H9 (cell line): ENCODE measurements at regions not wholly inside any gene's neighbourhood (a gene's known extent, or its start where the extent isn't known, plus 50 kb on each side); places are given as distances from the start of the nearest gene placed in this dataset.

Experiments
- DNase-seq: peaks from one replicate; pipeline ENCODE4 v3.0.0-alpha.2; 2017
- H2AFZ ChIP-seq: one replicate; pipeline ENCODE4 v1.6.1; 2013; ENCODE audit warnings: mild to moderate bottlenecking, low read length, control low read depth, moderate library complexity
- H2AK5ac ChIP-seq: 2 replicates; pipeline ENCODE4 v1.6.1; 2013; ENCODE audit warnings: low read length, control low read depth, mixed read lengths; ENCODE audit not compliant: insufficient read length
- H2BK120ac ChIP-seq: one replicate; pipeline ENCODE4 v1.6.1; 2013; ENCODE audit warnings: low read depth, mild to moderate bottlenecking, low read length, control low read depth, inconsistent platforms; ENCODE audit not compliant: poor library complexity, severe bottlenecking
- H2BK12ac ChIP-seq: 2 replicates; pipeline ENCODE4 v1.6.1; 2013; ENCODE audit warnings: low read length, control low read depth, mixed read lengths, low read depth; ENCODE audit not compliant: insufficient read length
- H2BK15ac ChIP-seq: 2 replicates; pipeline ENCODE4 v1.6.1; 2013; ENCODE audit warnings: low read depth, low read length, control low read depth
- H2BK20ac ChIP-seq: one replicate; pipeline ENCODE4 v1.6.1; 2013; ENCODE audit warnings: low read depth, mild to moderate bottlenecking, low read length, control low read depth, inconsistent platforms; ENCODE audit not compliant: poor library complexity, severe bottlenecking
- H2BK5ac ChIP-seq: 2 replicates; pipeline ENCODE4 v1.6.1; 2013; ENCODE audit warnings: low read length, control low read depth, mixed read lengths; ENCODE audit not compliant: insufficient read length
- H3K14ac ChIP-seq: 2 replicates; pipeline ENCODE4 v1.6.1; 2013; ENCODE audit warnings: low read length, control low read depth; ENCODE audit not compliant: insufficient read depth
- H3K18ac ChIP-seq: 2 replicates; pipeline ENCODE4 v1.6.1; 2013; ENCODE audit warnings: low read depth, mild to moderate bottlenecking, mixed read lengths, low read length, control low read depth; ENCODE audit not compliant: insufficient read length
- H3K23ac ChIP-seq: 2 replicates; pipeline ENCODE4 v1.6.1; 2013; ENCODE audit warnings: low read length, control low read depth, mixed read lengths, low read depth; ENCODE audit not compliant: insufficient read length
- H3K23me2 ChIP-seq: 2 replicates; pipeline ENCODE4 v1.6.1; 2013; ENCODE audit warnings: low read depth, mild to moderate bottlenecking, mixed read lengths, low read length, control low read depth; ENCODE audit not compliant: insufficient read length, poor library complexity, severe bottlenecking
- H3K27ac ChIP-seq: 2 replicates; pipeline ENCODE4 v1.5.1; 2013; ENCODE audit warnings: low read length, control low read depth, mixed read lengths, low read depth; ENCODE audit not compliant: insufficient read length
- H3K27me3 ChIP-seq: 2 replicates; pipeline ENCODE4 v1.6.1; 2013; ENCODE audit warnings: low read length, control low read depth, inconsistent platforms; ENCODE audit not compliant: insufficient read depth
- H3K4ac ChIP-seq: 2 replicates; pipeline ENCODE4 v1.6.1; 2013; ENCODE audit warnings: low read depth, mild to moderate bottlenecking, control low read depth, inconsistent platforms, low read length, moderate library complexity
- H3K4me1 ChIP-seq: 2 replicates; pipeline ENCODE4 v1.6.1; 2013; ENCODE audit warnings: low read length, control low read depth, inconsistent platforms; ENCODE audit not compliant: insufficient read depth
- H3K4me2 ChIP-seq: 2 replicates; pipeline ENCODE4 v1.6.1; 2013; ENCODE audit warnings: low read length, control low read depth, mixed read lengths; ENCODE audit not compliant: insufficient read length, insufficient read depth
- H3K56ac ChIP-seq: 2 replicates; pipeline ENCODE4 v1.6.1; 2013; ENCODE audit warnings: low read depth, mild to moderate bottlenecking, mixed read lengths, low read length, control low read depth; ENCODE audit not compliant: insufficient read length
- H3K79me1 ChIP-seq: 2 replicates; pipeline ENCODE4 v1.6.1; 2013; ENCODE audit warnings: low read depth, mild to moderate bottlenecking, moderate library complexity, low read length, control low read depth, inconsistent platforms; ENCODE audit not compliant: insufficient read depth, poor library complexity, severe bottlenecking
- H3K79me2 ChIP-seq: 2 replicates; pipeline ENCODE4 v1.6.1; 2013; ENCODE audit warnings: low read length, control low read depth, inconsistent platforms; ENCODE audit not compliant: insufficient read depth
- H3K9ac ChIP-seq: 2 replicates; pipeline ENCODE4 v1.6.1; 2013; ENCODE audit warnings: low read length, control low read depth, mixed read lengths; ENCODE audit not compliant: insufficient read length; ENCODE audit errors: extremely low read depth
- H3K9me3 ChIP-seq: one replicate; pipeline ENCODE4 v1.6.1; 2013; ENCODE audit warnings: low read depth, low read length, inconsistent platforms; ENCODE audit not compliant: control insufficient read depth
- H3T11ph ChIP-seq: one replicate; pipeline ENCODE4 v1.6.1; 2013; ENCODE audit warnings: mild to moderate bottlenecking, low read length, control low read depth, inconsistent platforms
- H4K20me1 ChIP-seq: one replicate; pipeline ENCODE4 v1.6.1; 2013; ENCODE audit not compliant: control insufficient read depth, insufficient read length, insufficient read depth
- H4K5ac ChIP-seq: 2 replicates; pipeline ENCODE4 v1.6.1; 2013; ENCODE audit warnings: low read depth, mild to moderate bottlenecking, mixed read lengths, low read length, control low read depth; ENCODE audit not compliant: insufficient read length
- H4K8ac ChIP-seq: replicated peaks from 2 replicates; pipeline ENCODE4 v1.6.1; 2013; ENCODE audit warnings: low read length, control low read depth, mixed read lengths, low read depth; ENCODE audit not compliant: insufficient read length
- H4K91ac ChIP-seq: 2 replicates; pipeline ENCODE4 v1.6.1; 2013; ENCODE audit warnings: low read depth, mild to moderate bottlenecking, moderate library complexity, mixed read lengths, low read length, control low read depth; ENCODE audit not compliant: insufficient read length
- H3K27ac Mint-ChIP-seq, 3 experiments: 2 replicates in 2 of 3; 3 replicates in 1 of 3; pipeline ENCODE4 v1.8.0; 2020 to 2021; ENCODE audit warnings: mixed read lengths in 3 of 3, mild to moderate bottlenecking in 1 of 3, moderate library complexity in 1 of 3
- H3K27me3 Mint-ChIP-seq: 2 replicates; pipeline ENCODE4 v1.8.0; 2021; ENCODE audit warnings: low read depth, mild to moderate bottlenecking, moderate library complexity, mixed read lengths
- H3K36me3 Mint-ChIP-seq, 3 experiments: 2 replicates in 2 of 3; 3 replicates in 1 of 3; pipeline ENCODE4 v1.8.0; 2020 to 2021; ENCODE audit warnings: low read depth in 3 of 3, mixed read lengths in 3 of 3; ENCODE audit not compliant: insufficient read depth in 1 of 3
- H3K4me1 Mint-ChIP-seq, 2 experiments: 2 replicates each; pipeline ENCODE4 v1.8.0; 2020; ENCODE audit warnings: mixed read lengths in 2 of 2
- H3K4me3 Mint-ChIP-seq, 2 experiments: 2 replicates in 1 of 2; 3 replicates in 1 of 2; pipeline ENCODE4 v1.8.0; 2020 to 2021; ENCODE audit warnings: mild to moderate bottlenecking in 2 of 2, mixed read lengths in 2 of 2, moderate library complexity in 1 of 2
- H3K9me3 Mint-ChIP-seq, 2 experiments: 2 replicates in 1 of 2; 3 replicates in 1 of 2; pipeline ENCODE4 v1.8.0; 2020; ENCODE audit warnings: mild to moderate bottlenecking in 2 of 2, mixed read lengths in 2 of 2, moderate library complexity in 1 of 2
- CTCF ChIP-seq: fragments of 200-600 bp; sonication (generic); conservative IDR thresholded peaks from 3 replicates; pipeline ENCODE4 v1.8.0; 2021; ENCODE audit warnings: antibody characterized with exemption, mild to moderate bottlenecking
- WGBS: extraction: QIAGEN DNeasy Blood & Tissue Kit; methylation state at CpG from one replicate; pipeline ENCODE4 v1.1.7; 2013; ENCODE audit warnings: missing lambda C conversion rate, low lambda C conversion rate, mixed read lengths; ENCODE audit not compliant: insufficient read length; ENCODE audit errors: extremely low coverage; 5-methylcytosine and 5-hydroxymethylcytosine counted together

- Histone ChIP-seq H3K4ac (no peak overlapping the region), H2BK120ac (no peak overlapping the region), H3K79me1 (no peaks in the 10 kb centered on the region), H3K27ac (no peak overlapping the region), H3K4me2 (no peak overlapping the region), H3K27me3 (no peaks in the 10 kb centered on the region), H2AK5ac (no peak overlapping the region), H3K79me2 (no peaks in the 10 kb centered on the region), H4K20me1 (no peaks in the 10 kb centered on the region), H3K23me2 (no peaks in the 10 kb centered on the region), H4K5ac (no peak overlapping the region), H3K9ac (no peak overlapping the region), H2AFZ (no peak overlapping the region), H4K8ac (no peak overlapping the region), H2BK15ac (no peak overlapping the region), H4K91ac (no peak overlapping the region), H2BK5ac (no peak overlapping the region), H3K14ac (no peak overlapping the region), H2BK20ac (no peak overlapping the region), H3K23ac (no peak overlapping the region), H3K18ac (no peak overlapping the region), H2BK12ac (no peak overlapping the region), H3K9me3 (no peaks in the 10 kb centered on the region), H3K4me1 (no peaks in the 10 kb centered on the region), H3T11ph (no peak overlapping the region), H3K56ac (no peak overlapping the region)
- no peak overlapping the region for H3K4me3 Mint-ChIP-seq
- TF ChIP-seq CTCF = no peak
- DNase-seq = no peak
- H3K4me1 Mint-ChIP-seq = peaks cover 9 to 10% of the 10 kb centered on the region in 2 experiments
- WGBS = no CpG with 5 or more reads among the region's 1 CpG
- H3K36me3 Mint-ChIP-seq = no peaks in the 10 kb centered on the region
- H3K9me3 Mint-ChIP-seq = no peaks in the 10 kb centered on the region
- H3K27me3 Mint-ChIP-seq = no peaks in the 10 kb centered on the region
- no peak overlapping the region for H3K27ac Mint-ChIP-seq
These were observed 542.6 kb downstream of the DHX35 start for GRCh38 chr20:39504710-39505094.
